ENCODE measurements at regions not wholly inside any gene's neighbourhood (a gene's known extent, or its start where the extent isn't known, plus 50 kb on each side); places are given as distances from the start of the nearest gene placed in this dataset.
"Not testable (repeated sequence)": the region's sequence is repeated elsewhere in the genome, so short reads cannot be mapped to it uniquely, and the experiment has no call there.

GRCh38 chr3:26484140-26484539 is 138.4 kb upstream of the LRRC3B start:
- no peaks in the 10 kb centered on the region for H3K27me3 Mint-ChIP-seq
- H3K9me3 Mint-ChIP-seq, result peaks cover 0 to 17% (median 10%) of the 10 kb centered on the region in 7 donors
- Histone ChIP-seq H3K4me3 (ENCODE audit: low read depth, low read length) (no peak overlapping the region), H3K9me3 (ENCODE audit: control insufficient read depth in 2 of 2, low read length in 2 of 2) (no peaks in the 10 kb centered on the region), H3K27ac (ENCODE audit: insufficient read depth, low read length, poor library complexity, severe bottlenecking) (no peak overlapping the region), H3K36me3 (ENCODE audit: control insufficient read depth, insufficient read depth, low read length) (no peaks in the 10 kb centered on the region), H3K27me3 (ENCODE audit: control insufficient read depth, insufficient read depth, low read length) (no peaks in the 10 kb centered on the region), H3K4me1 (ENCODE audit: control insufficient read depth, insufficient read depth, low read length, poor library complexity, severe bottlenecking) (no peaks in the 10 kb centered on the region)
- no peak for DNase-seq
- H3K36me3 Mint-ChIP-seq, result no peaks in the 10 kb centered on the region
- no peak overlapping the region for H3K27ac Mint-ChIP-seq
- ATAC-seq (ENCODE audit: low read depth in 2 of 2), result no peak
- no peaks in the 10 kb centered on the region for H3K4me1 Mint-ChIP-seq
- H3K4me3 Mint-ChIP-seq, result no peak overlapping the region

GRCh38 chr3:26498271-26498670 is 124.3 kb upstream of the LRRC3B start:
- H3K27ac ChIP-seq (ENCODE audit: insufficient read depth, low read length, poor library complexity, severe bottlenecking), result no peak overlapping the region
- ATAC-seq (ENCODE audit: low read depth in 2 of 2) (no peak), DNase-seq (no peak)
- Mint-ChIP-seq H3K36me3 (no peaks in the 10 kb centered on the region), H3K27ac (no peak overlapping the region), H3K4me3 (no peak overlapping the region), H3K4me1 (no peaks in the 10 kb centered on the region), H3K9me3 (peaks cover 0 to 10% (median 5%) of the 10 kb centered on the region in 7 donors), H3K27me3 (no peaks in the 10 kb centered on the region)
- H3K4me3 ChIP-seq (ENCODE audit: low read depth, low read length), result no peak overlapping the region
- H3K4me1 ChIP-seq (ENCODE audit: control insufficient read depth, insufficient read depth, low read length, poor library complexity, severe bottlenecking), result no peaks in the 10 kb centered on the region
- no peaks in the 10 kb centered on the region for H3K36me3 ChIP-seq (ENCODE audit: control insufficient read depth, insufficient read depth, low read length)
- H3K9me3 ChIP-seq (ENCODE audit: control insufficient read depth in 2 of 2, low read length in 2 of 2), result no peaks in the 10 kb centered on the region
- H3K27me3 ChIP-seq (ENCODE audit: control insufficient read depth, insufficient read depth, low read length), result no peaks in the 10 kb centered on the region

DNA sequence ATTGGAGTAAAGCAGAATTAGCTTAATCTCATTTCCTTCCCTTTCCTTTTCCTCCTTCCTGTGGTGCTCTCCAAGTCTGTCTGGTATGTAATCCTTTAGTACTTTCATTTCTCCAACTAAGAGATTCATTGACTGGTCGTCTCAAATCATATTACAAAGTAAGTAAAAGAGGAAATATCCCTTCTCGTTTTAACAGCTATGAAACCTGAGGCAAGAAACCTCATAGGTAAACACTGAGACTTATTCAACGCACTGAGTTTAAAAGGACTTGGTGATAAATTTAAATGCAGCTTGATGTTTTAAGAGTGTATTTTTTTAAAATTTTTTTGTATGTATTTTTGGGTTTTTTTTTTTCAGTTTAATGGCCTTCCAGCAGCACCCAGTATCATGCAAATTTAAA is 117.2 kb upstream of the LRRC3B start:
- DNase-seq (no peak), ATAC-seq (ENCODE audit: low read depth in 2 of 2) (no peak)
- Mint-ChIP-seq H3K27ac (no peak overlapping the region), H3K4me3 (no peak overlapping the region), H3K9me3 (peaks cover 0 to 6% (median 2%) of the 10 kb centered on the region in 7 donors), H3K36me3 (no peaks in the 10 kb centered on the region), H3K27me3 (no peaks in the 10 kb centered on the region), H3K4me1 (no peaks in the 10 kb centered on the region)
- no peaks in the 10 kb centered on the region for H3K27me3 ChIP-seq (ENCODE audit: control insufficient read depth, insufficient read depth, low read length)
- no peaks in the 10 kb centered on the region for H3K36me3 ChIP-seq (ENCODE audit: control insufficient read depth, insufficient read depth, low read length)
- no peak overlapping the region for H3K4me3 ChIP-seq (ENCODE audit: low read depth, low read length)
- no peak overlapping the region for H3K27ac ChIP-seq (ENCODE audit: insufficient read depth, low read length, poor library complexity, severe bottlenecking)
- H3K4me1 ChIP-seq (ENCODE audit: control insufficient read depth, insufficient read depth, low read length, poor library complexity, severe bottlenecking), result no peaks in the 10 kb centered on the region
- H3K9me3 ChIP-seq (ENCODE audit: control insufficient read depth in 2 of 2, low read length in 2 of 2), result no peaks in the 10 kb centered on the region

- ATAC-seq (ENCODE audit: low read depth in 2 of 2); H3K4me3 Mint-ChIP-seq; H3K27ac Mint-ChIP-seq; H3K27me3 ChIP-seq (ENCODE audit: control insufficient read depth, insufficient read depth, low read length); H3K9me3 ChIP-seq (ENCODE audit: control insufficient read depth in 2 of 2, low read length in 2 of 2); H3K36me3 Mint-ChIP-seq; H3K4me1 ChIP-seq (ENCODE audit: control insufficient read depth, insufficient read depth, low read length, poor library complexity, severe bottlenecking); H3K36me3 ChIP-seq (ENCODE audit: control insufficient read depth, insufficient read depth, low read length); DNase-seq; H3K27me3 Mint-ChIP-seq; H3K4me3 ChIP-seq (ENCODE audit: low read depth, low read length); H3K27ac ChIP-seq (ENCODE audit: insufficient read depth, low read length, poor library complexity, severe bottlenecking); H3K4me1 Mint-ChIP-seq: not testable (repeated sequence)
- peaks cover 0 to 23% (median 6%) of the 10 kb centered on the region in 7 donors for H3K9me3 Mint-ChIP-seq
These were observed 108.0 kb upstream of the LRRC3B start for GRCh38 chr3:26514445-26515029.

- Histone ChIP-seq H3K4me3 (ENCODE audit: low read depth, low read length) (no peak overlapping the region), H3K9me3 (ENCODE audit: control insufficient read depth in 2 of 2, low read length in 2 of 2) (no peaks in the 10 kb centered on the region), H3K4me1 (ENCODE audit: control insufficient read depth, insufficient read depth, low read length, poor library complexity, severe bottlenecking) (no peaks in the 10 kb centered on the region), H3K27ac (ENCODE audit: insufficient read depth, low read length, poor library complexity, severe bottlenecking) (no peak overlapping the region), H3K27me3 (ENCODE audit: control insufficient read depth, insufficient read depth, low read length) (no peaks in the 10 kb centered on the region), H3K36me3 (ENCODE audit: control insufficient read depth, insufficient read depth, low read length) (no peaks in the 10 kb centered on the region)
- Mint-ChIP-seq H3K4me3 (no peak overlapping the region), H3K4me1 (no peaks in the 10 kb centered on the region), H3K9me3 (peaks cover 0 to 23% (median 4%) of the 10 kb centered on the region in 7 donors), H3K36me3 (no peaks in the 10 kb centered on the region), H3K27me3 (no peaks in the 10 kb centered on the region), H3K27ac (no peak overlapping the region)
- DNase-seq (no peak), ATAC-seq (ENCODE audit: low read depth in 2 of 2) (no peak)
These were observed 107.2 kb upstream of the LRRC3B start for GRCh38 chr3:26515351-26515750.

DNA sequence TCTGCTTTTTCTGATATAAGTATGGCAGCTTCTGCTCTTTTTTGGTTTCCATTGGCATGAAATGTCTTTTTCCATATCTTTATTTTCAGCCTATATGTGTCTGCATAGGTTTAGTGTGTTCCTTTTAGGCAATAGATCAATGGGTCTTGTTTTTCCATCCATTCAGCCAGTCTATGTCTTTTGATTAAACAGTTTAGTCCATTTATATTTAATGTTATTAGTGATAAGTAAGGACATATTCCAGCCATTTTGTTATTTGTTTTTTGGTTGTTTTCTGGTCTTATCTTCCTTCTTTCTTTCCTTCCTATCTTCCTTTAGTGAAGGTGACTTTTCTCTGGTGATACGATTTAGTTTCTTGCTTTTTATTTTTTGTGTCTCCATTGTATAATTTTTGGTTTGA is 101.3 kb upstream of the LRRC3B start:
- Mint-ChIP-seq H3K4me3 (no peak overlapping the region), H3K27ac (no peak overlapping the region), H3K36me3 (no peaks in the 10 kb centered on the region), H3K4me1 (no peaks in the 10 kb centered on the region), H3K27me3 (no peaks in the 10 kb centered on the region), H3K9me3 (peaks cover 0 to 49% (median 15%) of the 10 kb centered on the region in 7 donors)
- no peak for DNase-seq
- Histone ChIP-seq H3K9me3 (ENCODE audit: control insufficient read depth in 2 of 2, low read length in 2 of 2) (peaks cover 0 to 9% of the 10 kb centered on the region in 2 experiments), H3K36me3 (ENCODE audit: control insufficient read depth, insufficient read depth, low read length) (no peaks in the 10 kb centered on the region), H3K4me1 (ENCODE audit: control insufficient read depth, insufficient read depth, low read length, poor library complexity, severe bottlenecking) (no peaks in the 10 kb centered on the region), H3K27ac (ENCODE audit: insufficient read depth, low read length, poor library complexity, severe bottlenecking) (no peak overlapping the region), H3K4me3 (ENCODE audit: low read depth, low read length) (no peak overlapping the region), H3K27me3 (ENCODE audit: control insufficient read depth, insufficient read depth, low read length) (no peaks in the 10 kb centered on the region)
- no peak for ATAC-seq (ENCODE audit: low read depth in 2 of 2)

DNA sequence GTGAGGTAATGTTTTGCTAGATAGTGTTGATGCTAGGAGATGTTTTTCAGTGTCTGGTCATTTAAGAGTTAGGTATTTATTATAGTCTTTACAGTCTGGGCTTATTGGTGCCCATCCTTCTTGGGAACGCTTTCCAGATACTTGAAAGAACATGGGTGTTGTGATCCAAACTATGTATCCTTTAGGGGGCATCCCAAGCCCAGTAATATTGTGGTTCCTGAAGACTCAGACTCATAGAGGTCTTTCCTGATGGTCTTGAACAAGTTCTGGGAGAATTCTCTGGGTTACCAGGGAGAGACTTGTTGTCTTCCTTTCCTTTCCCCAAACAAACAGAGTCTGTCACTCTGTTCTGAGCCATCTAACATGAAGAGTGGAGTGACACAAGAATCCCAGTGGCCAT is 99.7 kb upstream of the LRRC3B start:
- H3K4me1 ChIP-seq (ENCODE audit: control insufficient read depth, insufficient read depth, low read length, poor library complexity, severe bottlenecking), result no peaks in the 10 kb centered on the region
- H3K4me3 ChIP-seq (ENCODE audit: low read depth, low read length), result no peak overlapping the region
- ATAC-seq (ENCODE audit: low read depth in 2 of 2) (no peak), DNase-seq (no peak)
- H3K27ac ChIP-seq (ENCODE audit: insufficient read depth, low read length, poor library complexity, severe bottlenecking), result no peak overlapping the region
- Mint-ChIP-seq H3K9me3 (peaks cover 0 to 50% (median 13%) of the 10 kb centered on the region in 7 donors), H3K27ac (no peak overlapping the region), H3K4me1 (no peaks in the 10 kb centered on the region), H3K36me3 (no peaks in the 10 kb centered on the region), H3K27me3 (no peaks in the 10 kb centered on the region), H3K4me3 (no peak overlapping the region)
- no peaks in the 10 kb centered on the region for H3K36me3 ChIP-seq (ENCODE audit: control insufficient read depth, insufficient read depth, low read length)
- H3K27me3 ChIP-seq (ENCODE audit: control insufficient read depth, insufficient read depth, low read length), result no peaks in the 10 kb centered on the region
- H3K9me3 ChIP-seq (ENCODE audit: control insufficient read depth in 2 of 2, low read length in 2 of 2), result peaks cover 0 to 9% of the 10 kb centered on the region in 2 experiments

DNA sequence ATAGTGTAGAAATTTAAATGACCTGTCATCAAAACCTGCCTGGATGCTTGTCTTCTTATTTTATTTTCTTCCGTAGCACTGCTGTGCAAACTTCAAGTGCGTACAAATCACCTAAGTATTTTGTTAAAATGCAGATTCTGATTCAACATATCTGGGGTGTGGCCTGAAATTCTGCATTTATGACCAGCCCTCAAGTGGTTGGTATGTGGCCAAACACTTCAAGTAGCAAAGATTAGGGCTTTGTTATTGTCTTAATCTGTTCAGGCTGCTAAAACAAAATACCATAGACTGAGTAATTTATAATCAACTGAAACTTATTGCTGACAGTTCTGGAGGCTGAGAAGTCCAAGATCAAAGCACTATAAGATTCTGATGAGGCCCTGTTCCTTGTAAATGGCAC is 97.6 kb upstream of the LRRC3B start:
- H3K27me3 ChIP-seq (ENCODE audit: control insufficient read depth, insufficient read depth, low read length), result no peaks in the 10 kb centered on the region
- no peak for DNase-seq
- Mint-ChIP-seq H3K36me3 (no peaks in the 10 kb centered on the region), H3K27me3 (no peaks in the 10 kb centered on the region), H3K27ac (no peak overlapping the region), H3K9me3 (peaks cover 2 to 47% (median 14%) of the 10 kb centered on the region in 7 donors), H3K4me1 (no peaks in the 10 kb centered on the region), H3K4me3 (no peak overlapping the region)
- H3K4me1 ChIP-seq (ENCODE audit: control insufficient read depth, insufficient read depth, low read length, poor library complexity, severe bottlenecking), result no peaks in the 10 kb centered on the region
- H3K36me3 ChIP-seq (ENCODE audit: control insufficient read depth, insufficient read depth, low read length), result no peaks in the 10 kb centered on the region
- H3K27ac ChIP-seq (ENCODE audit: insufficient read depth, low read length, poor library complexity, severe bottlenecking), result no peak overlapping the region
- H3K9me3 ChIP-seq (ENCODE audit: control insufficient read depth in 2 of 2, low read length in 2 of 2), result peaks cover 0 to 9% of the 10 kb centered on the region in 2 experiments
- H3K4me3 ChIP-seq (ENCODE audit: low read depth, low read length), result no peak overlapping the region
- ATAC-seq (ENCODE audit: low read depth in 2 of 2), result no peak

Measured in CD4-positive, CD25-positive, alpha-beta regulatory T cell (primary cell).